ENCODE measurements at regions not wholly inside any gene's neighbourhood (a gene's known extent, or its start where the extent isn't known, plus 50 kb on each side); places are given as distances from the start of the nearest gene placed in this dataset.
"Not testable (repeated sequence)": the region's sequence is repeated elsewhere in the genome, so short reads cannot be mapped to it uniquely, and the experiment has no call there.

GRCh38 chr5:67896311-67896929 is 319.1 kb upstream of the PIK3R1 start:
- no peak for FAIRE-seq
- DNase-seq (ENCODE audit: insufficient read length, low spot score): no peak
- TF ChIP-seq SPI1 (IDR thresholded peaks at IDR 0.05; ENCODE audit: low read depth, low read length) (0 out of 2 replicates have a peak, but pooled peaks have one; percentile 3), POLR2AphosphoS5 (IDR thresholded peaks at IDR 0.05; ENCODE audit: low read depth, low read length) (no peak)

- DNase-seq (ENCODE audit: insufficient read length, low spot score); FAIRE-seq: not testable (repeated sequence)
Measured at GRCh38 chr5:67889870-67890269, 325.7 kb upstream of the PIK3R1 start.

- TF ChIP-seq PAX5 (IDR thresholded peaks at IDR 0.05; ENCODE audit: insufficient read depth, low read length, severe bottlenecking) (no peak), POLR2AphosphoS5 (IDR thresholded peaks at IDR 0.05; ENCODE audit: low read depth, low read length) (no peak), POLR2A (IDR thresholded peaks at IDR 0.05; ENCODE audit: low read depth, low read length) (no peak), POU2F2 (IDR thresholded peaks at IDR 0.05; ENCODE audit: low read depth, low read length) (no peak), SPI1 (IDR thresholded peaks at IDR 0.05; ENCODE audit: low read depth, low read length) (no peak)
- FAIRE-seq: no peak
- no peak for DNase-seq (ENCODE audit: insufficient read length, low spot score)
Measured at GRCh38 chr5:67887748-67888161, 327.8 kb upstream of the PIK3R1 start.

- TF ChIP-seq TAF1 (IDR thresholded peaks at IDR 0.05; ENCODE audit: low read depth, low read length) (no peak), PAX5 (IDR thresholded peaks at IDR 0.05; ENCODE audit: insufficient read depth, low read length, severe bottlenecking) (no peak)
- DNase-seq (ENCODE audit: insufficient read length, low spot score) (no peak), FAIRE-seq (no peak)
Measured at GRCh38 chr5:67886761-67887160, 328.8 kb upstream of the PIK3R1 start.

GRCh38 chr5:67880876-67881275 is 334.7 kb upstream of the PIK3R1 start:
- TF ChIP-seq POLR2AphosphoS5 (IDR thresholded peaks at IDR 0.05; ENCODE audit: low read depth, low read length) (no peak), POLR2A (IDR thresholded peaks at IDR 0.05; ENCODE audit: low read depth, low read length) (no peak), POU2F2 (IDR thresholded peaks at IDR 0.05; ENCODE audit: low read depth, low read length) (no peak), TAF1 (IDR thresholded peaks at IDR 0.05; ENCODE audit: low read depth, low read length) (no peak), SPI1 (IDR thresholded peaks at IDR 0.05; ENCODE audit: low read depth, low read length) (no peak), PAX5 (IDR thresholded peaks at IDR 0.05; ENCODE audit: insufficient read depth, low read length, severe bottlenecking) (no peak)
- no peak for FAIRE-seq
- no peak for DNase-seq (ENCODE audit: insufficient read length, low spot score)

GRCh38 chr5:67880511-67880805 is 335.1 kb upstream of the PIK3R1 start:
- DNase-seq (ENCODE audit: insufficient read length, low spot score): no peak
- TF ChIP-seq SPI1 (IDR thresholded peaks at IDR 0.05; ENCODE audit: low read depth, low read length) (no peak), POU2F2 (IDR thresholded peaks at IDR 0.05; ENCODE audit: low read depth, low read length) (no peak), PAX5 (IDR thresholded peaks at IDR 0.05; ENCODE audit: insufficient read depth, low read length, severe bottlenecking) (no peak), POLR2AphosphoS5 (IDR thresholded peaks at IDR 0.05; ENCODE audit: low read depth, low read length) (no peak), TAF1 (IDR thresholded peaks at IDR 0.05; ENCODE audit: low read depth, low read length) (no peak), POLR2A (IDR thresholded peaks at IDR 0.05; ENCODE audit: low read depth, low read length) (no peak)
- FAIRE-seq: no peak

GRCh38 chr5:67879620-67880510 is 335.7 kb upstream of the PIK3R1 start:
- FAIRE-seq (no peak), DNase-seq (ENCODE audit: insufficient read length, low spot score) (no peak)
- TF ChIP-seq POLR2A (IDR thresholded peaks at IDR 0.05; ENCODE audit: low read depth, low read length) (no peak), TAF1 (IDR thresholded peaks at IDR 0.05; ENCODE audit: low read depth, low read length) (no peak), POLR2AphosphoS5 (IDR thresholded peaks at IDR 0.05; ENCODE audit: low read depth, low read length) (no peak), POU2F2 (IDR thresholded peaks at IDR 0.05; ENCODE audit: low read depth, low read length) (no peak), SPI1 (IDR thresholded peaks at IDR 0.05; ENCODE audit: low read depth, low read length) (no peak), PAX5 (IDR thresholded peaks at IDR 0.05; ENCODE audit: insufficient read depth, low read length, severe bottlenecking) (no peak)

GRCh38 chr5:67878933-67879332 is 336.6 kb upstream of the PIK3R1 start:
- no peak for FAIRE-seq
- DNase-seq (ENCODE audit: insufficient read length, low spot score): no peak
- no peak for TF ChIP-seq PAX5 (IDR thresholded peaks at IDR 0.05; ENCODE audit: insufficient read depth, low read length, severe bottlenecking)
- TF ChIP-seq SPI1 (IDR thresholded peaks at IDR 0.05; ENCODE audit: low read depth, low read length): no peak
- TF ChIP-seq POLR2A (IDR thresholded peaks at IDR 0.05; ENCODE audit: low read depth, low read length): no peak
- no peak for TF ChIP-seq POLR2AphosphoS5 (IDR thresholded peaks at IDR 0.05; ENCODE audit: low read depth, low read length)
- no peak for TF ChIP-seq POU2F2 (IDR thresholded peaks at IDR 0.05; ENCODE audit: low read depth, low read length)

GRCh38 chr5:67876371-67876770 is 339.2 kb upstream of the PIK3R1 start:
- FAIRE-seq (no peak), DNase-seq (ENCODE audit: insufficient read length, low spot score) (no peak)
- no peak for TF ChIP-seq SPI1 (IDR thresholded peaks at IDR 0.05; ENCODE audit: low read depth, low read length)
- no peak for TF ChIP-seq POLR2AphosphoS5 (IDR thresholded peaks at IDR 0.05; ENCODE audit: low read depth, low read length)
- no peak for TF ChIP-seq POLR2A (IDR thresholded peaks at IDR 0.05; ENCODE audit: low read depth, low read length)
- no peak for TF ChIP-seq TAF1 (IDR thresholded peaks at IDR 0.05; ENCODE audit: low read depth, low read length)
- no peak for TF ChIP-seq POU2F2 (IDR thresholded peaks at IDR 0.05; ENCODE audit: low read depth, low read length)

- FAIRE-seq (no peak), DNase-seq (ENCODE audit: insufficient read length, low spot score) (no peak)
- no peak for TF ChIP-seq SPI1 (IDR thresholded peaks at IDR 0.05; ENCODE audit: low read depth, low read length)
- no peak for TF ChIP-seq POLR2A (IDR thresholded peaks at IDR 0.05; ENCODE audit: low read depth, low read length)
- TF ChIP-seq TAF1 (IDR thresholded peaks at IDR 0.05; ENCODE audit: low read depth, low read length): no peak
- no peak for TF ChIP-seq PAX5 (IDR thresholded peaks at IDR 0.05; ENCODE audit: insufficient read depth, low read length, severe bottlenecking)
- TF ChIP-seq POU2F2 (IDR thresholded peaks at IDR 0.05; ENCODE audit: low read depth, low read length): no peak
- TF ChIP-seq POLR2AphosphoS5 (IDR thresholded peaks at IDR 0.05; ENCODE audit: low read depth, low read length): no peak
Measured at GRCh38 chr5:67875601-67876000, 340.0 kb upstream of the PIK3R1 start.
